ENCODE measurements at regions not wholly inside any gene's neighbourhood (a gene's known extent, or its start where the extent isn't known, plus 50 kb on each side); places are given as distances from the start of the nearest gene placed in this dataset.

DNA sequence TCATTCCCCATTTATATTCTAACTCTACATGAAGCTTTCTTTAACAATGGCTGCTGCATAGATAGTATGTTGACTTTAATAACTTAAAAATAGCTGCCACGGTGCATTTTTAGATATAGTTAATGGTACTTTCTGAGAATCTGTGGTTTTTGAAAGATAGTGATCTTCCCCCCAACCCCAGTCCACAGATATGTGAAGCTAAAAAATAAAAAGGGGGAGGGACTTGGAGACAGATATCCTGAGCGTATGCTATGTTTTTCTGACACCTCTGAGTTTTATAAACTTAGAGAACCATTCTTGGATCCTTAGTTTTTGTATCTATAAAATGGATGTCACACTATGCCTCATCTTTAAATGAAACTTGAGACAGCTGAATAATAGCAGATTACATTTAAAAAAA, 120.5 kb downstream of the SNX18 start:
- no peaks in the 10 kb centered on the region for H3K4me1 ChIP-seq
- H3K79me2 ChIP-seq: no peaks in the 10 kb centered on the region
- H3K4me2 ChIP-seq (ENCODE audit: low read length): no peak overlapping the region
- H3K9me3 ChIP-seq (ENCODE audit: control insufficient read depth, low read length): no peaks in the 10 kb centered on the region
- H2AFZ ChIP-seq: no peak overlapping the region
- no peaks in the 10 kb centered on the region for H3K36me3 ChIP-seq (ENCODE audit: control insufficient read depth, insufficient read depth, low read length)
- H3K27me3 ChIP-seq (ENCODE audit: control insufficient read depth, insufficient read depth, low read length): no peaks in the 10 kb centered on the region
- no peak overlapping the region for H3K27ac ChIP-seq
- no peak overlapping the region for H3K9ac ChIP-seq
- no peak overlapping the region for H3K4me3 ChIP-seq (ENCODE audit: low read depth, low read length)
- TF ChIP-seq, protein P1, sequence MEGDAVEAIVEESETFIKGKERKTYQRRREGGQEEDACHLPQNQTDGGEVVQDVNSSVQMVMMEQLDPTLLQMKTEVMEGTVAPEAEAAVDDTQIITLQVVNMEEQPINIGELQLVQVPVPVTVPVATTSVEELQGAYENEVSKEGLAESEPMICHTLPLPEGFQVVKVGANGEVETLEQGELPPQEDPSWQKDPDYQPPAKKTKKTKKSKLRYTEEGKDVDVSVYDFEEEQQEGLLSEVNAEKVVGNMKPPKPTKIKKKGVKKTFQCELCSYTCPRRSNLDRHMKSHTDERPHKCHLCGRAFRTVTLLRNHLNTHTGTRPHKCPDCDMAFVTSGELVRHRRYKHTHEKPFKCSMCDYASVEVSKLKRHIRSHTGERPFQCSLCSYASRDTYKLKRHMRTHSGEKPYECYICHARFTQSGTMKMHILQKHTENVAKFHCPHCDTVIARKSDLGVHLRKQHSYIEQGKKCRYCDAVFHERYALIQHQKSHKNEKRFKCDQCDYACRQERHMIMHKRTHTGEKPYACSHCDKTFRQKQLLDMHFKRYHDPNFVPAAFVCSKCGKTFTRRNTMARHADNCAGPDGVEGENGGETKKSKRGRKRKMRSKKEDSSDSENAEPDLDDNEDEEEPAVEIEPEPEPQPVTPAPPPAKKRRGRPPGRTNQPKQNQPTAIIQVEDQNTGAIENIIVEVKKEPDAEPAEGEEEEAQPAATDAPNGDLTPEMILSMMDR (IDR thresholded peaks at IDR 0.05): no peak

DNA sequence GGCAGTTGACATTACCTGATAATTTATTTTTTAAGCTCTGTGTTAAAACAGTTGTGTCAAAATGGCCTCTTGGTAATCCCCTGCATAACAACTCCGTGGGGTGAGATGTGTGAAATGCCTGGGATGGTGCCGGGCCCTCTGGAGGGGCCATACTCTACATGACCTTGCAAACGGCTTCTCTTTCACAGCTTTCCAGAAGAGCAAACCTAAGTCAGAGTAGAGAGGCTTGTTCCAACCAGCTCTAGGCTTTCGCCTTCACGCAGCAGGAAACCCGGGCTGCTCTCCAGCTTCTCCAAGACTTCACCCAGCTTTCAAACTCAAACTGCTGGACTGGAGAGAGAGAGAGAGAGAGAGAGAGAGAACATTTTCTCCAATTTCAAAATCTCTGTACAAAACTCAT, 120.1 kb downstream of the SNX18 start:
- Histone ChIP-seq H3K9me3 (ENCODE audit: control insufficient read depth, low read length) (no peaks in the 10 kb centered on the region), H3K4me2 (ENCODE audit: low read length) (no peak overlapping the region), H3K9ac (no peak overlapping the region), H3K27ac (no peak overlapping the region), H3K4me1 (no peaks in the 10 kb centered on the region), H3K4me3 (ENCODE audit: low read depth, low read length) (no peak overlapping the region), H3K27me3 (ENCODE audit: control insufficient read depth, insufficient read depth, low read length) (no peaks in the 10 kb centered on the region), H2AFZ (no peak overlapping the region), H3K79me2 (no peaks in the 10 kb centered on the region), H3K36me3 (ENCODE audit: control insufficient read depth, insufficient read depth, low read length) (no peaks in the 10 kb centered on the region)
- TF ChIP-seq, protein P1 (IDR thresholded peaks at IDR 0.05): no peak

DNA sequence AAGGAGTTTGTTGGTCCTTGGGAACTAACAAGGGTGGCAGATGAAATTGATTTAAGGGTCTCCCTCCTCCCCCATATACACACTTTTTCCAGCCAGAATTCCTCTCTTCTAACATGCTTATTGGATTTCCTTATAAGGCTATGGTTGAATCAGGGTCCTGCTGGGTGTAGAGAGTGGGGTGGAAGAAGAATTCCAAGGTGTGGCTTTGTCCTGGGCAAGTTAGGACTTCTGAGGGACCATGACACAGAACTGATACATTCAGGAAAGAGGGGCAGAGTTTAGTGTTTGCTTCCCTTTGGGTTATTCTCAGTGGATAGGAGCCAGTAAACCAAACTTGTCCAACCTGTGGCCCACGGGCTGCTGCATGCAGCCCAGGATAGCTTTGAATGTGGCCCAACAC, 116.5 kb downstream of the SNX18 start:
- Histone ChIP-seq H3K4me2 (ENCODE audit: low read length) (no peak overlapping the region), H3K79me2 (no peaks in the 10 kb centered on the region), H3K9me3 (ENCODE audit: control insufficient read depth, low read length) (no peaks in the 10 kb centered on the region), H3K27ac (no peak overlapping the region), H3K36me3 (ENCODE audit: control insufficient read depth, insufficient read depth, low read length) (no peaks in the 10 kb centered on the region), H3K9ac (no peak overlapping the region), H3K4me1 (no peaks in the 10 kb centered on the region), H3K27me3 (ENCODE audit: control insufficient read depth, insufficient read depth, low read length) (no peaks in the 10 kb centered on the region), H2AFZ (no peak overlapping the region), H3K4me3 (ENCODE audit: low read depth, low read length) (no peak overlapping the region)
- TF ChIP-seq, protein P1 (IDR thresholded peaks at IDR 0.05): no peak

DNA sequence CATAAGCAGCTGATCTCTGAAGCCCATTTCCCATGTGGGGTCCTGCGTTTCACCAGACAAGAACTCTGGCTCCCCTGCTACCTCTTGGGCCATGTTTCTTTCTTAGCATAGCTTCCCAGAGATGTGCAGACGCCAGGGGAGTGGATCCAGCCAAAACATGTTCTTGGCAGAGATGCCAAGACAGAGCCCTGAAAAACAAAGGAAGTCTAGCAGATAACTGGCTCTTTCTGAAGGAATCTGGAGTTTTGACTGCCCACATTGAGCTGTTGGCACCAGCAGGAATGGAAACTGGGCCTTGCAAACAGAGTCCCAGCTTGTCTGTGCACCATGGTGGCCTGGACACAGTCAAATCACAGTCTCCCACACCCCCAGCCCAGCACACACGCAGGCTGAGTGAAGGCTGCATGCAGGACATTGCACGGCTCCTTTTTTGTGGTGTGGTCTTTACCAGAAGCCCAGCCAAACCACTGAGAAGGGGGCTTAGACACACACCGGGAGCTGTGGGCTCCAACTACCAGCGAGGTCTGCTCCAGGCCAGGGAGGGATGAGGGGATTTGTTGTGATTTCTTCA, 114.7 kb downstream of the SNX18 start:
- H2AFZ ChIP-seq: no peak overlapping the region
- no peaks in the 10 kb centered on the region for H3K27me3 ChIP-seq (ENCODE audit: control insufficient read depth, insufficient read depth, low read length)
- no peaks in the 10 kb centered on the region for H3K36me3 ChIP-seq (ENCODE audit: control insufficient read depth, insufficient read depth, low read length)
- no peak overlapping the region for H3K27ac ChIP-seq
- H3K9ac ChIP-seq: no peak overlapping the region
- H3K4me2 ChIP-seq (ENCODE audit: low read length): no peak overlapping the region
- H3K79me2 ChIP-seq: no peaks in the 10 kb centered on the region
- no peak overlapping the region for H3K4me3 ChIP-seq (ENCODE audit: low read depth, low read length)
- TF ChIP-seq, protein P1 (IDR thresholded peaks at IDR 0.05): no peak
- H3K4me1 ChIP-seq: peaks cover 4% of the 10 kb centered on the region
- no peaks in the 10 kb centered on the region for H3K9me3 ChIP-seq (ENCODE audit: control insufficient read depth, low read length)

DNA sequence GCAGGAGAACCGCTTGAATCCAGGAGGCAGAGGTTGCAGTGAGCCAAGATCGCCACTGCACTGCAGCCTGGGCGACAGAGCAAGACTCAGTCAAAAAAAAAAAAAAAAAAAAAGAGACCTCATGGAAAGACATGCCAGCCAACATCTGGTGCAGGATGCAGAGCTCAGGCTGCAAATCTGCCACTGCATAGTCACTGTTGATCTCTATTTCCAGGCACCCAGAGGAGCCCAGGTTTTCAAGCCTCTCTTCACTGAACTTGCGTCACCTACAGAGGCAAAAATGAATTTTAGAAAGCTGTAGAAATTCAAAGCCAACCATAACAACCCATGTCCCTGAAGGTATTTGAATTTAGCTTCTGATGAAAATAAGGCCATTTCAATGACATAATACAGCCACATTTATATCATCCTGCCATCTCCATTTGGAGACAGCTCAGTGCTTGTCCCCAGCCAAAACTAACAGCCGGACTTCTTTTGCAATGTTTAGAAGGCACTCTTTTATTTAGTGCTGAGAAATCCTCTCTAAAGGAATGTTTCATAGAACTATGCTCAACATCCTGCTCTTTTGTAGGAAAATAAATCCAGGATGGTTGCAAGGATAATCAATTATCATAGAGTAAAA, 113.3 kb downstream of the SNX18 start:
- no peak overlapping the region for H3K4me2 ChIP-seq (ENCODE audit: low read length)
- H3K27me3 ChIP-seq (ENCODE audit: control insufficient read depth, insufficient read depth, low read length): no peaks in the 10 kb centered on the region
- TF ChIP-seq, protein P1 (IDR thresholded peaks at IDR 0.05): no peak
- no peak overlapping the region for H3K9ac ChIP-seq
- H3K4me1 ChIP-seq: peaks cover 4% of the 10 kb centered on the region
- no peak overlapping the region for H3K27ac ChIP-seq
- no peak overlapping the region for H3K4me3 ChIP-seq (ENCODE audit: low read depth, low read length)
- no peaks in the 10 kb centered on the region for H3K79me2 ChIP-seq
- no peak overlapping the region for H2AFZ ChIP-seq
- no peaks in the 10 kb centered on the region for H3K36me3 ChIP-seq (ENCODE audit: control insufficient read depth, insufficient read depth, low read length)
- no peaks in the 10 kb centered on the region for H3K9me3 ChIP-seq (ENCODE audit: control insufficient read depth, low read length)
